ENCODE measurements at regions not wholly inside any gene's neighbourhood (a gene's known extent, or its start where the extent isn't known, plus 50 kb on each side); places are given as distances from the start of the nearest gene placed in this dataset.
"Not testable (repeated sequence)": the region's sequence is repeated elsewhere in the genome, so short reads cannot be mapped to it uniquely, and the experiment has no call there.

GRCh38 chr2:125259451-125259850, 1234.4 kb downstream of the CNTNAP5 start:
- no peak overlapping the region for H3K27ac ChIP-seq (ENCODE audit: low read depth, low read length)
- H3K4me3 ChIP-seq (ENCODE audit: low read depth in 1 of 2, low read length in 2 of 2), result no peak overlapping the region
- H3K27me3 ChIP-seq (ENCODE audit: control insufficient read depth in 1 of 2, insufficient read depth in 2 of 2, low read length in 2 of 2), result no peaks in the 10 kb centered on the region
- H3K4me1 ChIP-seq (ENCODE audit: control insufficient read depth in 1 of 2, insufficient read depth in 2 of 2, low read length in 2 of 2), result no peaks in the 10 kb centered on the region
- H3K9me3 ChIP-seq (ENCODE audit: control insufficient read depth in 1 of 2, low read length in 2 of 2), result no peaks in the 10 kb centered on the region
- no peak overlapping the region for H3K9ac ChIP-seq (ENCODE audit: low read depth in 1 of 2, low read length in 2 of 2)
- no peaks in the 10 kb centered on the region for H3K36me3 ChIP-seq (ENCODE audit: control insufficient read depth in 1 of 2, insufficient read depth in 2 of 2, low read length in 2 of 2)

GRCh38 chr2:125260366-125260930, 1235.4 kb downstream of the CNTNAP5 start:
- H3K36me3 ChIP-seq (ENCODE audit: control insufficient read depth in 1 of 2, insufficient read depth in 2 of 2, low read length in 2 of 2); H3K4me1 ChIP-seq (ENCODE audit: control insufficient read depth in 1 of 2, insufficient read depth in 2 of 2, low read length in 2 of 2); H3K27me3 ChIP-seq (ENCODE audit: control insufficient read depth in 1 of 2, insufficient read depth in 2 of 2, low read length in 2 of 2); H3K9me3 ChIP-seq (ENCODE audit: control insufficient read depth in 1 of 2, low read length in 2 of 2); H3K27ac ChIP-seq (ENCODE audit: low read depth, low read length); H3K9ac ChIP-seq (ENCODE audit: low read depth in 1 of 2, low read length in 2 of 2); H3K4me3 ChIP-seq (ENCODE audit: low read depth in 1 of 2, low read length in 2 of 2): not testable (repeated sequence)

GRCh38 chr2:125264453-125264852, 1239.4 kb downstream of the CNTNAP5 start:
- H3K27me3 ChIP-seq (ENCODE audit: control insufficient read depth in 1 of 2, insufficient read depth in 2 of 2, low read length in 2 of 2), result no peaks in the 10 kb centered on the region
- no peaks in the 10 kb centered on the region for H3K4me1 ChIP-seq (ENCODE audit: control insufficient read depth in 1 of 2, insufficient read depth in 2 of 2, low read length in 2 of 2)
- no peak overlapping the region for H3K27ac ChIP-seq (ENCODE audit: low read depth, low read length)
- H3K9ac ChIP-seq (ENCODE audit: low read depth in 1 of 2, low read length in 2 of 2), result no peak overlapping the region
- H3K9me3 ChIP-seq (ENCODE audit: control insufficient read depth in 1 of 2, low read length in 2 of 2), result no peaks in the 10 kb centered on the region
- H3K36me3 ChIP-seq (ENCODE audit: control insufficient read depth in 1 of 2, insufficient read depth in 2 of 2, low read length in 2 of 2), result no peaks in the 10 kb centered on the region
- no peak overlapping the region for H3K4me3 ChIP-seq (ENCODE audit: low read depth in 1 of 2, low read length in 2 of 2)

GRCh38 chr2:125267683-125268082, 1242.6 kb downstream of the CNTNAP5 start:
- H3K9me3 ChIP-seq (ENCODE audit: control insufficient read depth in 1 of 2, low read length in 2 of 2), result peaks cover 0 to 1% of the 10 kb centered on the region in 2 donors
- no peaks in the 10 kb centered on the region for H3K27me3 ChIP-seq (ENCODE audit: control insufficient read depth in 1 of 2, insufficient read depth in 2 of 2, low read length in 2 of 2)
- no peak overlapping the region for H3K4me3 ChIP-seq (ENCODE audit: low read depth in 1 of 2, low read length in 2 of 2)
- no peak overlapping the region for H3K27ac ChIP-seq (ENCODE audit: low read depth, low read length)
- no peaks in the 10 kb centered on the region for H3K36me3 ChIP-seq (ENCODE audit: control insufficient read depth in 1 of 2, insufficient read depth in 2 of 2, low read length in 2 of 2)
- H3K9ac ChIP-seq (ENCODE audit: low read depth in 1 of 2, low read length in 2 of 2), result no peak overlapping the region
- no peaks in the 10 kb centered on the region for H3K4me1 ChIP-seq (ENCODE audit: control insufficient read depth in 1 of 2, insufficient read depth in 2 of 2, low read length in 2 of 2)

- Histone ChIP-seq H3K4me3 (ENCODE audit: low read depth in 1 of 2, low read length in 2 of 2) (no peak overlapping the region), H3K4me1 (ENCODE audit: control insufficient read depth in 1 of 2, insufficient read depth in 2 of 2, low read length in 2 of 2) (no peaks in the 10 kb centered on the region), H3K9me3 (ENCODE audit: control insufficient read depth in 1 of 2, low read length in 2 of 2) (peaks cover 0 to 4% of the 10 kb centered on the region in 2 donors), H3K27me3 (ENCODE audit: control insufficient read depth in 1 of 2, insufficient read depth in 2 of 2, low read length in 2 of 2) (no peaks in the 10 kb centered on the region), H3K27ac (ENCODE audit: low read depth, low read length) (no peak overlapping the region), H3K9ac (ENCODE audit: low read depth in 1 of 2, low read length in 2 of 2) (no peak overlapping the region), H3K36me3 (ENCODE audit: control insufficient read depth in 1 of 2, insufficient read depth in 2 of 2, low read length in 2 of 2) (no peaks in the 10 kb centered on the region)
Measured at GRCh38 chr2:125272651-125273050, 1247.6 kb downstream of the CNTNAP5 start.

GRCh38 chr2:125274718-125275117, 1249.6 kb downstream of the CNTNAP5 start:
- no peaks in the 10 kb centered on the region for H3K4me1 ChIP-seq (ENCODE audit: control insufficient read depth in 1 of 2, insufficient read depth in 2 of 2, low read length in 2 of 2)
- no peak overlapping the region for H3K9ac ChIP-seq (ENCODE audit: low read depth in 1 of 2, low read length in 2 of 2)
- H3K27ac ChIP-seq (ENCODE audit: low read depth, low read length), result no peak overlapping the region
- H3K36me3 ChIP-seq (ENCODE audit: control insufficient read depth in 1 of 2, insufficient read depth in 2 of 2, low read length in 2 of 2), result no peaks in the 10 kb centered on the region
- H3K27me3 ChIP-seq (ENCODE audit: control insufficient read depth in 1 of 2, insufficient read depth in 2 of 2, low read length in 2 of 2), result no peaks in the 10 kb centered on the region
- no peak overlapping the region for H3K4me3 ChIP-seq (ENCODE audit: low read depth in 1 of 2, low read length in 2 of 2)
- peaks cover 0 to 4% of the 10 kb centered on the region in 2 donors for H3K9me3 ChIP-seq (ENCODE audit: control insufficient read depth in 1 of 2, low read length in 2 of 2)

- Histone ChIP-seq H3K4me1 (ENCODE audit: control insufficient read depth in 1 of 2, insufficient read depth in 2 of 2, low read length in 2 of 2) (no peaks in the 10 kb centered on the region), H3K36me3 (ENCODE audit: control insufficient read depth in 1 of 2, insufficient read depth in 2 of 2, low read length in 2 of 2) (no peaks in the 10 kb centered on the region), H3K4me3 (ENCODE audit: low read depth in 1 of 2, low read length in 2 of 2) (no peak overlapping the region), H3K27ac (ENCODE audit: low read depth, low read length) (no peak overlapping the region), H3K27me3 (ENCODE audit: control insufficient read depth in 1 of 2, insufficient read depth in 2 of 2, low read length in 2 of 2) (no peaks in the 10 kb centered on the region), H3K9ac (ENCODE audit: low read depth in 1 of 2, low read length in 2 of 2) (no peak overlapping the region), H3K9me3 (ENCODE audit: control insufficient read depth in 1 of 2, low read length in 2 of 2) (no peaks in the 10 kb centered on the region)
Measured at GRCh38 chr2:125280265-125280664, 1255.2 kb downstream of the CNTNAP5 start.

- Histone ChIP-seq H3K27ac (ENCODE audit: low read depth, low read length) (no peak overlapping the region), H3K4me1 (ENCODE audit: control insufficient read depth in 1 of 2, insufficient read depth in 2 of 2, low read length in 2 of 2) (no peaks in the 10 kb centered on the region), H3K27me3 (ENCODE audit: control insufficient read depth in 1 of 2, insufficient read depth in 2 of 2, low read length in 2 of 2) (no peaks in the 10 kb centered on the region), H3K4me3 (ENCODE audit: low read depth in 1 of 2, low read length in 2 of 2) (no peak overlapping the region), H3K9ac (ENCODE audit: low read depth in 1 of 2, low read length in 2 of 2) (no peak overlapping the region), H3K9me3 (ENCODE audit: control insufficient read depth in 1 of 2, low read length in 2 of 2) (no peaks in the 10 kb centered on the region), H3K36me3 (ENCODE audit: control insufficient read depth in 1 of 2, insufficient read depth in 2 of 2, low read length in 2 of 2) (no peaks in the 10 kb centered on the region)
Measured at GRCh38 chr2:125281242-125281641, 1256.2 kb downstream of the CNTNAP5 start.

- Histone ChIP-seq H3K9ac (ENCODE audit: low read depth in 1 of 2, low read length in 2 of 2) (no peak overlapping the region), H3K27ac (ENCODE audit: low read depth, low read length) (no peak overlapping the region), H3K4me1 (ENCODE audit: control insufficient read depth in 1 of 2, insufficient read depth in 2 of 2, low read length in 2 of 2) (no peaks in the 10 kb centered on the region), H3K36me3 (ENCODE audit: control insufficient read depth in 1 of 2, insufficient read depth in 2 of 2, low read length in 2 of 2) (no peaks in the 10 kb centered on the region), H3K4me3 (ENCODE audit: low read depth in 1 of 2, low read length in 2 of 2) (no peak overlapping the region), H3K27me3 (ENCODE audit: control insufficient read depth in 1 of 2, insufficient read depth in 2 of 2, low read length in 2 of 2) (no peaks in the 10 kb centered on the region), H3K9me3 (ENCODE audit: control insufficient read depth in 1 of 2, low read length in 2 of 2) (peaks cover 3 to 4% of the 10 kb centered on the region in 2 donors)
Measured at GRCh38 chr2:125296742-125297141, 1271.7 kb downstream of the CNTNAP5 start.

GRCh38 chr2:125310657-125311364, 1285.7 kb downstream of the CNTNAP5 start:
- H3K27me3 ChIP-seq (ENCODE audit: control insufficient read depth in 1 of 2, insufficient read depth in 2 of 2, low read length in 2 of 2), result no peaks in the 10 kb centered on the region
- no peak overlapping the region for H3K9ac ChIP-seq (ENCODE audit: low read depth in 1 of 2, low read length in 2 of 2)
- no peak overlapping the region for H3K4me3 ChIP-seq (ENCODE audit: low read depth in 1 of 2, low read length in 2 of 2)
- no peak overlapping the region for H3K27ac ChIP-seq (ENCODE audit: low read depth, low read length)
- H3K36me3 ChIP-seq (ENCODE audit: control insufficient read depth in 1 of 2, insufficient read depth in 2 of 2, low read length in 2 of 2), result no peaks in the 10 kb centered on the region
- no peaks in the 10 kb centered on the region for H3K4me1 ChIP-seq (ENCODE audit: control insufficient read depth in 1 of 2, insufficient read depth in 2 of 2, low read length in 2 of 2)
- H3K9me3 ChIP-seq (ENCODE audit: control insufficient read depth in 1 of 2, low read length in 2 of 2), result no peaks in the 10 kb centered on the region
